ENCODE measurements at regions not wholly inside any gene's neighbourhood (a gene's known extent, or its start where the extent isn't known, plus 50 kb on each side); places are given as distances from the start of the nearest gene placed in this dataset.

DNA sequence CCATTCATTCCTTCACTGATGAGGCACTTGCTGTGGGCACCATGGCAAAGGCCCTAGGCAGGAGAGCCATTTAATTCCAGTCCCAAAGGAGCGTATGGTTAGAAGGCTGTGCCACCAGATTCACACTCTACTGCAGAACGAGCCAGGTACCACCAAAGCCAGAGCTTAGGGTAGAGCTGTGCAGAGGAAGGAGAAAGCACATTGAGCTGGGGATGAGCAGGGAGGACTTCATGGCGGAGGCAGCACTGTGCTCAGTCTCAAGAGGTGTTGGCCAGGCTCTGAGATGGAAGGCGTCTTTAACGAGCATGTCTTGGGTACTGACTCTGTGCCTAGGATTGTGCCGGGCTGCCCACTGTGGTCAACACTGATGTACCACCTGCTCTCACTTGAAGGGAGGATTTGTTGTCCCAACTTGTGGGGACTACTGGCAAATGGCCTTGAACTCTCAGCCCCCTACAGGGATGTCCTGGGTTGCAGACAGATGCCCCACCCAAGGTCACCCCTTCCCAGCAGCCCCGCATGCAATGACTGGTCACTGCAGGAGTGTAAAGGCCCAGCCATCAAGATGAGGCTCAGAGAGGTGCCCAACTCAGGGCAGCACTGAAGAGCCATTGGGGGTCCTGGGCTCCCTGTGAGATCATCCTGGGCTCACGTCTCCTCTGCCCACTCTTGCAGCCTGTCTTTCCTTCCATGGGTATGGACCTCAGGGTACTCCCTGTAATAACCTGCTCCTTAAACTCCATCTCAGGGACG, 251.4 kb downstream of the GLI2 start:
- ATAC-seq, result no peak
- Histone ChIP-seq H3K27me3 (ENCODE audit: control insufficient read depth in 1 of 2, insufficient read depth in 2 of 2, low read length in 2 of 2) (peaks cover 15 to 53% of the 10 kb centered on the region in 2 experiments; a peak in 3 of 5 replicates), H3K4me3 (replicated peaks in 1 of 3; ENCODE audit: insufficient read depth in 1 of 3, low read depth in 2 of 3, low read length in 3 of 3) (no peak overlapping the region), H3K9me3 (ENCODE audit: low read length) (no peaks in the 10 kb centered on the region), H3K9ac (ENCODE audit: insufficient read depth, low read depth, low read length) (no peak overlapping the region), H3K36me3 (replicated peaks in 1 of 2; ENCODE audit: control insufficient read depth in 1 of 2, insufficient read depth in 2 of 2, low read length in 2 of 2) (no peaks in the 10 kb centered on the region), H3K4me2 (ENCODE audit: low read depth, low read length) (no peak overlapping the region), H3K79me2 (ENCODE audit: insufficient read depth, low read length) (no peaks in the 10 kb centered on the region), H4K20me1 (ENCODE audit: insufficient read depth, low read length) (no peaks in the 10 kb centered on the region), H2AFZ (ENCODE audit: low read length) (no peak overlapping the region), H3K4me1 (ENCODE audit: insufficient read depth, low read length) (no peaks in the 10 kb centered on the region), H3K27ac (ENCODE audit: extremely low read length, insufficient read depth, low read length) (no peak overlapping the region)
- intact Hi-C loops (cut with micrococcal nuclease; ENCODE audit: unreplicated experiment) (no loop called here), in situ Hi-C loops (cut with HindIII; ENCODE audit: extremely low pct_ligation_motif_present, low pct_unique_long_range_greater_than_20kb) (no loop called here)
- no TSS peak for BruUV-seq (replicated peaks)
- WGBS (ENCODE audit: low lambda C conversion rate), result 17% methylated on average over 6 of the region's 9 CpGs
- POLR2A ChIA-PET, result no interaction called here
- no peak for FAIRE-seq
- CTCF ChIA-PET (ENCODE audit: low intra/inter-chr PET ratio, low total read pairs), result no interaction called here
- DNase-seq (ENCODE audit: low spot score), result no peak
- TF ChIP-seq ZNF746 (CRISPR knock-in tag; IDR thresholded peaks at IDR 0.05) (no peak), ZNF326 (CRISPR knock-in tag; IDR thresholded peaks at IDR 0.05; ENCODE audit: borderline replicate concordance) (no peak), FOXO1 (CRISPR knock-in tag; IDR thresholded peaks at IDR 0.05) (no peak), CREM (IDR thresholded peaks at IDR 0.05) (no peak), CREM (CRISPR knock-in tag; IDR thresholded peaks at IDR 0.05) (no peak), ZFAT (CRISPR knock-in tag; conservative IDR thresholded peaks at IDR 0.05) (no peak), ZNF205 (CRISPR knock-in tag; IDR thresholded peaks at IDR 0.05) (no peak), FOXA1 (IDR thresholded peaks at IDR 0.05) (no peak), FOXA1 (CRISPR knock-in tag; IDR thresholded peaks at IDR 0.05) (no peak), ELF4 (CRISPR knock-in tag; IDR thresholded peaks at IDR 0.05; ENCODE audit: borderline replicate concordance) (no peak)
- TF ChIP-seq, protein P1, sequence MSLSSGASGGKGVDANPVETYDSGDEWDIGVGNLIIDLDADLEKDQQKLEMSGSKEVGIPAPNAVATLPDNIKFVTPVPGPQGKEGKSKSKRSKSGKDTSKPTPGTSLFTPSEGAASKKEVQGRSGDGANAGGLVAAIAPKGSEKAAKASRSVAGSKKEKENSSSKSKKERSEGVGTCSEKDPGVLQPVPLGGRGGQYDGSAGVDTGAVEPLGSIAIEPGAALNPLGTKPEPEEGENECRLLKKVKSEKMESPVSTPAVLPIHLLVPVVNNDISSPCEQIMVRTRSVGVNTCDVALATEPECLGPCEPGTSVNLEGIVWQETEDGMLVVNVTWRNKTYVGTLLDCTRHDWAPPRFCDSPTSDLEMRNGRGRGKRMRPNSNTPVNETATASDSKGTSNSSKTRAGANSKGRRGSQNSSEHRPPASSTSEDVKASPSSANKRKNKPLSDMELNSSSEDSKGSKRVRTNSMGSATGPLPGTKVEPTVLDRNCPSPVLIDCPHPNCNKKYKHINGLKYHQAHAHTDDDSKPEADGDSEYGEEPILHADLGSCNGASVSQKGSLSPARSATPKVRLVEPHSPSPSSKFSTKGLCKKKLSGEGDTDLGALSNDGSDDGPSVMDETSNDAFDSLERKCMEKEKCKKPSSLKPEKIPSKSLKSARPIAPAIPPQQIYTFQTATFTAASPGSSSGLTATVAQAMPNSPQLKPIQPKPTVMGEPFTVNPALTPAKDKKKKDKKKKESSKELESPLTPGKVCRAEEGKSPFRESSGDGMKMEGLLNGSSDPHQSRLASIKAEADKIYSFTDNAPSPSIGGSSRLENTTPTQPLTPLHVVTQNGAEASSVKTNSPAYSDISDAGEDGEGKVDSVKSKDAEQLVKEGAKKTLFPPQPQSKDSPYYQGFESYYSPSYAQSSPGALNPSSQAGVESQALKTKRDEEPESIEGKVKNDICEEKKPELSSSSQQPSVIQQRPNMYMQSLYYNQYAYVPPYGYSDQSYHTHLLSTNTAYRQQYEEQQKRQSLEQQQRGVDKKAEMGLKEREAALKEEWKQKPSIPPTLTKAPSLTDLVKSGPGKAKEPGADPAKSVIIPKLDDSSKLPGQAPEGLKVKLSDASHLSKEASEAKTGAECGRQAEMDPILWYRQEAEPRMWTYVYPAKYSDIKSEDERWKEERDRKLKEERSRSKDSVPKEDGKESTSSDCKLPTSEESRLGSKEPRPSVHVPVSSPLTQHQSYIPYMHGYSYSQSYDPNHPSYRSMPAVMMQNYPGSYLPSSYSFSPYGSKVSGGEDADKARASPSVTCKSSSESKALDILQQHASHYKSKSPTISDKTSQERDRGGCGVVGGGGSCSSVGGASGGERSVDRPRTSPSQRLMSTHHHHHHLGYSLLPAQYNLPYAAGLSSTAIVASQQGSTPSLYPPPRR (CRISPR knock-in tag; IDR thresholded peaks at IDR 0.05; ENCODE audit: borderline replicate concordance), result no peak
- TF ChIP-seq, protein P2, sequence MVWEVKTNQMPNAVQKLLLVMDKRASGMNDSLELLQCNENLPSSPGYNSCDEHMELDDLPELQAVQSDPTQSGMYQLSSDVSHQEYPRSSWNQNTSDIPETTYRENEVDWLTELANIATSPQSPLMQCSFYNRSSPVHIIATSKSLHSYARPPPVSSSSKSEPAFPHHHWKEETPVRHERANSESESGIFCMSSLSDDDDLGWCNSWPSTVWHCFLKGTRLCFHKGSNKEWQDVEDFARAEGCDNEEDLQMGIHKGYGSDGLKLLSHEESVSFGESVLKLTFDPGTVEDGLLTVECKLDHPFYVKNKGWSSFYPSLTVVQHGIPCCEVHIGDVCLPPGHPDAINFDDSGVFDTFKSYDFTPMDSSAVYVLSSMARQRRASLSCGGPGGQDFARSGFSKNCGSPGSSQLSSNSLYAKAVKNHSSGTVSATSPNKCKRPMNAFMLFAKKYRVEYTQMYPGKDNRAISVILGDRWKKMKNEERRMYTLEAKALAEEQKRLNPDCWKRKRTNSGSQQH (CRISPR knock-in tag; IDR thresholded peaks at IDR 0.05; ENCODE audit: low read depth), result no peak
- TF ChIP-seq, protein P3, sequence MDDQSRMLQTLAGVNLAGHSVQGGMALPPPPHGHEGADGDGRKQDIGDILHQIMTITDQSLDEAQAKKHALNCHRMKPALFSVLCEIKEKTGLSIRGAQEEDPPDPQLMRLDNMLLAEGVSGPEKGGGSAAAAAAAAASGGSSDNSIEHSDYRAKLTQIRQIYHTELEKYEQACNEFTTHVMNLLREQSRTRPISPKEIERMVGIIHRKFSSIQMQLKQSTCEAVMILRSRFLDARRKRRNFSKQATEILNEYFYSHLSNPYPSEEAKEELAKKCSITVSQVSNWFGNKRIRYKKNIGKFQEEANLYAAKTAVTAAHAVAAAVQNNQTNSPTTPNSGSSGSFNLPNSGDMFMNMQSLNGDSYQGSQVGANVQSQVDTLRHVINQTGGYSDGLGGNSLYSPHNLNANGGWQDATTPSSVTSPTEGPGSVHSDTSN (CRISPR knock-in tag; IDR thresholded peaks at IDR 0.05; ENCODE audit: borderline replicate concordance), result no peak
- TF ChIP-seq, protein P4, sequence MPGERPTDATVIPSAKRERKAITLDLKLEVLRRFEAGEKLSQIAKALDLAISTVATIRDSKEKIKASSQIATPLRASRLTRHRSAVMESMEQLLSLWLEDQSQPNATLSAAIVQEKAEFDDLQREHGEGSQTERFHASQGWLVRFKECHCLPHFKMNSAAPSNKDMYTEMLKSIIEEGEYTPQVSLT (CRISPR knock-in tag; IDR thresholded peaks at IDR 0.05; ENCODE audit: borderline replicate concordance, low read depth), result no peak

Data from HepG2 (cell line).